ENCODE measurements at regions not wholly inside any gene's neighbourhood (a gene's known extent, or its start where the extent isn't known, plus 50 kb on each side); places are given as distances from the start of the nearest gene placed in this dataset.

DNA sequence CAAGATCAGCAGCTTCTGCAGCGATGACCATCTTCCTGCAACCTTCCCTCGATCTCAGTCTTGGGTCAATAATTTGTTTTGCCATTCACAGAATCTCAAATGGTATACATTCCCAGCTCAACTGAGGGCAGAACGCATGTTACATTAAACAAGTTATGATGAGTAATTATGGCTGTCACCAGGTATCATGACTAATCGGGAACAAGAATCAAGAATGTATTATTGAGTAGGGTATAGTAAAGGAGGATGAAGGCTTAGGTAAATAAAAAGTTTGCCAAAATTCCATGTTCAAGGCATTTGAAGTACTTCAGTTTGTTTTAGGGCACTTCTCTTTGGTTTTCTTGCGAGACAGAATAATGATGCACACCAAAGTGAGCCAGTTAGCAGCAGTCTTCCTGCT is 194.1 kb downstream of the SH2D1A start:
- H3K27me3 Mint-ChIP-seq, result no peaks in the 10 kb centered on the region
- H3K4me1 Mint-ChIP-seq (ENCODE audit: low read depth), result no peaks in the 10 kb centered on the region
- ChIA-PET CTCF (no interaction called here), POLR2A (no interaction called here)
- no peaks in the 10 kb centered on the region for H3K36me3 Mint-ChIP-seq
- no peak overlapping the region for H3K4me3 Mint-ChIP-seq
- intact Hi-C loops (cut with micrococcal nuclease), result no loop called here
- no peak for DNase-seq
- H3K27ac Mint-ChIP-seq, result no peak overlapping the region
- H3K9me3 Mint-ChIP-seq, result no peaks in the 10 kb centered on the region

DNA sequence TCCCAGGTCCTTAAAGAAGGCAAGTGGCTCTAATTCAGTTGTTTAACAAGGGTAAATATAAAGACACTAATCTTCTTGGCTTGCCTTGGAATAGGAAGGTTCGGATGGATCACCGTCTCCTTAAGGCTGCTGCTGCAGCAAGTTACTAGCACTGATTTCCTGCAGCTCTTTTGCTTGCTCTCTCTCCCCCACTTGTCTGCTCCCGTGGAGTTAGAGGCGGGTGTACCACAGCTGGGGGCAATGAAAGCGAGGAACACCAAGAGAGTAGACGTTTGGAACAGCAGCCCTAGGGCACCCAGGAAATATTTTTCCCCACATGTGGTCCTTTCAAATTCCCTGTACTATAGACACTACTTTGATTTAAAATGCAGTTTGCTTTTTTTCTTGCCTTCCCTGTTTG is 202.2 kb downstream of the SH2D1A start:
- intact Hi-C loops (cut with micrococcal nuclease), result no loop called here
- CTCF ChIA-PET, result no interaction called here
- DNase-seq, result no peak
- Mint-ChIP-seq H3K4me3 (no peak overlapping the region), H3K27ac (no peak overlapping the region), H3K4me1 (ENCODE audit: low read depth) (no peaks in the 10 kb centered on the region), H3K36me3 (no peaks in the 10 kb centered on the region), H3K27me3 (no peaks in the 10 kb centered on the region), H3K9me3 (no peaks in the 10 kb centered on the region)
- POLR2A ChIA-PET, result no interaction called here

- DNase-seq, result no peak
- CTCF ChIA-PET, result no interaction called here
- intact Hi-C loops (cut with micrococcal nuclease), result no loop called here
Measured at GRCh38 chrX:124555036-124555595, 208.8 kb downstream of the SH2D1A start.

GRCh38 chrX:124557976-124558375 is 211.6 kb downstream of the SH2D1A start:
- POLR2A ChIA-PET, result no interaction called here
- H3K36me3 Mint-ChIP-seq, result peaks cover 3% of the 10 kb centered on the region
- no peak overlapping the region for H3K27ac Mint-ChIP-seq
- no peaks in the 10 kb centered on the region for H3K27me3 Mint-ChIP-seq
- H3K4me3 Mint-ChIP-seq, result no peak overlapping the region
- intact Hi-C loops (cut with micrococcal nuclease), result no loop called here
- DNase-seq, result no peak
- H3K9me3 Mint-ChIP-seq, result no peaks in the 10 kb centered on the region
- CTCF ChIA-PET, result no interaction called here
- H3K4me1 Mint-ChIP-seq (ENCODE audit: low read depth), result no peaks in the 10 kb centered on the region

More at GRCh38 chrX:124555036-124555595, 208.8 kb downstream of the SH2D1A start:
- Mint-ChIP-seq H3K4me1 (ENCODE audit: low read depth) (no peaks in the 10 kb centered on the region), H3K36me3 (no peaks in the 10 kb centered on the region), H3K4me3 (no peak overlapping the region), H3K27ac (no peak overlapping the region), H3K27me3 (no peaks in the 10 kb centered on the region), H3K9me3 (no peaks in the 10 kb centered on the region)
- POLR2A ChIA-PET, result no interaction called here

GRCh38 chrX:124573468-124573867 is 227.1 kb downstream of the SH2D1A start:
- Mint-ChIP-seq H3K4me3 (no peak overlapping the region), H3K9me3 (no peaks in the 10 kb centered on the region), H3K27me3 (no peaks in the 10 kb centered on the region), H3K27ac (no peak overlapping the region), H3K36me3 (no peaks in the 10 kb centered on the region), H3K4me1 (ENCODE audit: low read depth) (no peaks in the 10 kb centered on the region)
- CTCF ChIA-PET, result no interaction called here
- DNase-seq, result no peak
- POLR2A ChIA-PET, result no interaction called here
- intact Hi-C loops (cut with micrococcal nuclease), result no loop called here

- no peaks in the 10 kb centered on the region for H3K36me3 Mint-ChIP-seq
- ChIA-PET POLR2A (interaction anchor here (0.7 kb wide), 1 partner anchor 286 kb away, joined by 3 read pairs; no protein-coding TSS in a partner anchor), CTCF (no interaction called here)
- intact Hi-C loops (cut with micrococcal nuclease), result no loop called here
- no peak overlapping the region for H3K27ac Mint-ChIP-seq
- no peaks in the 10 kb centered on the region for H3K27me3 Mint-ChIP-seq
- no peak for DNase-seq
- H3K4me3 Mint-ChIP-seq, result no peak overlapping the region
- no peaks in the 10 kb centered on the region for H3K4me1 Mint-ChIP-seq (ENCODE audit: low read depth)
- H3K9me3 Mint-ChIP-seq, result no peaks in the 10 kb centered on the region
Measured at GRCh38 chrX:124592744-124593143, 246.4 kb downstream of the SH2D1A start.

- H3K4me3 Mint-ChIP-seq, result no peak overlapping the region
- H3K27me3 Mint-ChIP-seq, result no peaks in the 10 kb centered on the region
- CTCF ChIA-PET, result no interaction called here
- intact Hi-C loops (cut with micrococcal nuclease), result no loop called here
- no peak overlapping the region for H3K27ac Mint-ChIP-seq
- no peaks in the 10 kb centered on the region for H3K9me3 Mint-ChIP-seq
- POLR2A ChIA-PET, result no interaction called here
- no peak for DNase-seq
- no peaks in the 10 kb centered on the region for H3K36me3 Mint-ChIP-seq
- no peaks in the 10 kb centered on the region for H3K4me1 Mint-ChIP-seq (ENCODE audit: low read depth)
Measured at GRCh38 chrX:124594017-124594651, 247.8 kb downstream of the SH2D1A start.

- Mint-ChIP-seq H3K36me3 (no peaks in the 10 kb centered on the region), H3K27ac (no peak overlapping the region), H3K4me3 (no peak overlapping the region), H3K9me3 (no peaks in the 10 kb centered on the region), H3K27me3 (no peaks in the 10 kb centered on the region), H3K4me1 (ENCODE audit: low read depth) (no peaks in the 10 kb centered on the region)
- ChIA-PET CTCF (interaction anchor here (0.6 kb wide), 1 partner anchor 1480 kb away, joined by 3 read pairs; no protein-coding TSS in a partner anchor), POLR2A (no interaction called here)
- no peak for DNase-seq
- intact Hi-C loops (cut with micrococcal nuclease), result no loop called here
Measured at GRCh38 chrX:124605511-124605910, 259.1 kb downstream of the SH2D1A start.

DNA sequence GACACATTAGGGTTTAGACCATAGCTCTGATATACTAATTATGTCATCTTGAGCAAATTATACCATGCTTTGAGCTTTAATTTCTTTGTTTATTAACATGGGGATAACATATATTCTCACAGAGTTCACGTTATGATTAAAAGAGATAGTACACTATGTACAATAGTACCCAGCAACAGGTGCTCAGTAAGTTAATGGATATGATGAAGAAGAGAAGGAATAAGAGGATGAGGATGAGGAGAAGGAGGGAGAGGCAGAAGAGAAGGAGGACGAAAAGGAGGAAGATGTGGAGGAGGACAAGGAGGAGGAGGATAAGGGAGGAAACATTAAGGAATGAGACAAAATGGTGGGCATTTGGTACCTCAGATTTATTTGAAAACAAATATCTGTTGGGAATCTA is 260.4 kb downstream of the SH2D1A start:
- Mint-ChIP-seq H3K27me3 (no peaks in the 10 kb centered on the region), H3K4me3 (no peak overlapping the region), H3K4me1 (ENCODE audit: low read depth) (no peaks in the 10 kb centered on the region), H3K9me3 (no peaks in the 10 kb centered on the region), H3K36me3 (no peaks in the 10 kb centered on the region), H3K27ac (no peak overlapping the region)
- DNase-seq, result no peak
- ChIA-PET CTCF (no interaction called here), POLR2A (no interaction called here)
- intact Hi-C loops (cut with micrococcal nuclease), result no loop called here

DNA sequence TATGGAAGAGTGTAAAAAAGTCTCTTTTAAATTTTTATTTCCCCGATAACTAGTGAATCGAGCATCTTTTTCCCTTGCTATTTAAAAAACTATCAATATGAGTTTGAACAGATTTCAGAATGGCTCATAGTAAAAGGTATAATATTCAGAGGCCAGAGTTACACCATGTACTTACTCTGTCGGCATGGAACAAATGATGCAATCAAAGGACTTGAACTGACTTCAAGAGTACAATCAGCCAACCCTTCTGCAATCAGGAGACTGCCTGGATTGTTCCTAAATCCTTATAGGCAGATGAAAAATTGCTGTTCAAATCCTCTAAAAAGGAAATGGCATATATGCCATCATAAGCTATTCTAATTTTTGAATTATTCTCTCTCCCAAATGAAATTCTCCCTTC is 273.3 kb downstream of the SH2D1A start:
- Mint-ChIP-seq H3K4me1 (ENCODE audit: low read depth) (no peaks in the 10 kb centered on the region), H3K27me3 (no peaks in the 10 kb centered on the region), H3K9me3 (no peaks in the 10 kb centered on the region), H3K4me3 (no peak overlapping the region), H3K27ac (no peak overlapping the region), H3K36me3 (no peaks in the 10 kb centered on the region)
- POLR2A ChIA-PET, result no interaction called here
- intact Hi-C loops (cut with micrococcal nuclease), result no loop called here
- no peak for DNase-seq
- CTCF ChIA-PET, result no interaction called here

- POLR2A ChIA-PET, result no interaction called here
- DNase-seq, result no peak
- intact Hi-C loops (cut with micrococcal nuclease), result no loop called here
- Mint-ChIP-seq H3K4me3 (no peak overlapping the region), H3K27me3 (no peaks in the 10 kb centered on the region), H3K36me3 (no peaks in the 10 kb centered on the region), H3K9me3 (no peaks in the 10 kb centered on the region), H3K4me1 (ENCODE audit: low read depth) (no peaks in the 10 kb centered on the region), H3K27ac (no peak overlapping the region)
- CTCF ChIA-PET, result no interaction called here
Measured at GRCh38 chrX:124634363-124634762, 288.0 kb downstream of the SH2D1A start.

DNA sequence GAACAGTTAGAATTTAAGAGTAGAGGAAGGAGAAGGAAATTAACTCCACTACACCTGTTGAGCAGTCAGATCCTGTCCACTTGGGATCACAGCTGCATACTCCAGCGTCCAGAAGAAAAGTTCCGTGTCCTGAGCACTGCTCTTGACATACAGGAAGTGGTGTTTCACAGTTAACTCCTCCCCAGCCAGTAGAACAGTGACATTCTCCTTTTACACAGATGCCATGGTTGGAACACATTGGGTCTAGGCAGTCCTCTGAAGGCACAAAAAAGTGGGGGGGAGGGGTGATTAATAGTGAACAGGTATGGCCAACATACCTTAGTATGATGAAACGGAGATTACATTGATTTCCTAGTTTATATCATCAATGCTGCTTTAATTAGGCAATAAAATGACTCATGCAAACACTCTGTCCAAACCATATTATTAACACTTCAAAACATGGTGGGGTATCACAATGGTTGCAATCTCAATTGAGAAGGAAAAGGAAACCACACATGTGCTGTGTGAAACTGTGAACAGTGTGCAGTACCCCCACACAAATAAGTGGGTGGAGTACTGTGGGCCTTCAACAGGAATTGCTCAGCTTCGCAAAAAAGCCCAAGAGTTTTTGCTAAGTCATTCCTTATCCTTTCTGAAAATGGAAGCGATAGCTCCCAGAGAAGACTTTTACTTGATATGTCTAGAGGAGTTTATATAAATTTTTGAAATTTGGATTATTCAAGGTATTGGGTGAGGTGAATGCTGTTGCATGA is 295.6 kb downstream of the SH2D1A start:
- Mint-ChIP-seq H3K36me3 (no peaks in the 10 kb centered on the region), H3K9me3 (no peaks in the 10 kb centered on the region), H3K27me3 (no peaks in the 10 kb centered on the region), H3K4me3 (no peak overlapping the region), H3K27ac (no peak overlapping the region), H3K4me1 (ENCODE audit: low read depth) (no peaks in the 10 kb centered on the region)
- ChIA-PET POLR2A (no interaction called here), CTCF (no interaction called here)
- no peak for DNase-seq
- intact Hi-C loops (cut with micrococcal nuclease), result no loop called here

GRCh38 chrX:124646403-124646802 is 300.0 kb downstream of the SH2D1A start:
- no peaks in the 10 kb centered on the region for H3K27me3 Mint-ChIP-seq
- no peak overlapping the region for H3K4me3 Mint-ChIP-seq
- CTCF ChIA-PET, result no interaction called here
- POLR2A ChIA-PET, result no interaction called here
- H3K36me3 Mint-ChIP-seq, result no peaks in the 10 kb centered on the region
- DNase-seq, result no peak
- no peaks in the 10 kb centered on the region for H3K9me3 Mint-ChIP-seq
- intact Hi-C loops (cut with micrococcal nuclease), result no loop called here
- H3K4me1 Mint-ChIP-seq (ENCODE audit: low read depth), result no peaks in the 10 kb centered on the region
- no peak overlapping the region for H3K27ac Mint-ChIP-seq
